ENCODE measurements at regions not wholly inside any gene's neighbourhood (a gene's known extent, or its start where the extent isn't known, plus 50 kb on each side); places are given as distances from the start of the nearest gene placed in this dataset.

DNA sequence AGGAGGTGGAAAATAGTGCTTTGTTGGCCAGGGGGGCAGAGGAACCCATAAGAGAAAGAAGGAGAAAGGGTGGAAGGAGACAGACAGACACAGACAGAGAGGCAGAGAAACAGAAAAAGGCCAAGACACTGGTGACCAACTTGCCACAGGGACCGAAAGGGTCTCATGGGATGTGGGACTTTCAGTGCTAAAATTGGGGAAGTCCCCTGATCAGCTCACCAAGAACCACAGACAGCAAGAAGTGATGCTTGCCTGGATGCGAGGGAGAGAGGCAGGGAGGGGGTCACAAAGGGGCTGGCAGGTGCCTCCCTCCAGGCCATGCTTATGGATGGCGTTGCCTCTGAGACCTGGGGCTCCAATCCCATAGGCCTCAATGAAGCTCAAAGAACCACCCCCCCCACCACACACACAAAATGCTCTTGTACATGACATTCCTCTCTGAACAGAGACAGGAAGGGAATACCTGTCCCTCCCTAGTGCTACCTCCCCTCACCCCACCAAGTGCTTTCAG lies 413.4 kb downstream of the MN1 start:
- H3K36me3 ChIP-seq (ENCODE audit: control insufficient read depth in 2 of 2, insufficient read depth in 2 of 2, low read length in 2 of 2): no peaks in the 10 kb centered on the region
- no peaks in the 10 kb centered on the region for H3K4me1 ChIP-seq (ENCODE audit: control insufficient read depth, insufficient read depth, low read length)
- H3K9me3 ChIP-seq (ENCODE audit: control insufficient read depth in 2 of 2, low read length in 2 of 2): no peaks in the 10 kb centered on the region
- no peak overlapping the region for H3K4me3 ChIP-seq (ENCODE audit: low read length in 2 of 2)
- no peak overlapping the region for H3K27ac ChIP-seq (ENCODE audit: low read length)
- H3K9ac ChIP-seq (ENCODE audit: low read length in 2 of 2): no peak overlapping the region
- H3K27me3 ChIP-seq (ENCODE audit: control insufficient read depth in 1 of 2, insufficient read depth in 2 of 2, low read length in 2 of 2): peaks cover 0 to 5% of the 10 kb centered on the region in 2 donors

DNA sequence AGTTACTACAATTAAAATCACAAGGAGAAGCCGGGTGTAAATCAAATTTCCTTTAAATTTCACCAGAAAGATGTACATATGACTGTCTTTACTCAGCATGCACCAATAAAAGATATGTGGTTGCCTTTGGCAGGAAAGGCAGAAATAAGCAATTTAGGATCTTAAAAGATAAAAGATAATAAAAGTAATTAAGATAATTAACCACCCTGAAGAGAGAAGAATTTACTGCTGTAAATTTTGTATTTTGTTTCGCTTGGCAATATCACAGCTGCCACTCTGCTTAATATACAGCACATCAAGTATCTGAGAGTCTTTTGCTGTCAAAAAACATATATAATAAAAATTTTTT lies 411.9 kb downstream of the MN1 start:
- Histone ChIP-seq H3K27ac (ENCODE audit: low read length) (no peak overlapping the region), H3K27me3 (ENCODE audit: control insufficient read depth in 1 of 2, insufficient read depth in 2 of 2, low read length in 2 of 2) (peaks cover 0 to 5% of the 10 kb centered on the region in 2 donors), H3K4me3 (ENCODE audit: low read length in 2 of 2) (no peak overlapping the region), H3K36me3 (ENCODE audit: control insufficient read depth in 2 of 2, insufficient read depth in 2 of 2, low read length in 2 of 2) (no peaks in the 10 kb centered on the region), H3K9ac (ENCODE audit: low read length in 2 of 2) (no peak overlapping the region), H3K9me3 (ENCODE audit: control insufficient read depth in 2 of 2, low read length in 2 of 2) (no peaks in the 10 kb centered on the region), H3K4me1 (ENCODE audit: control insufficient read depth, insufficient read depth, low read length) (no peaks in the 10 kb centered on the region)

DNA sequence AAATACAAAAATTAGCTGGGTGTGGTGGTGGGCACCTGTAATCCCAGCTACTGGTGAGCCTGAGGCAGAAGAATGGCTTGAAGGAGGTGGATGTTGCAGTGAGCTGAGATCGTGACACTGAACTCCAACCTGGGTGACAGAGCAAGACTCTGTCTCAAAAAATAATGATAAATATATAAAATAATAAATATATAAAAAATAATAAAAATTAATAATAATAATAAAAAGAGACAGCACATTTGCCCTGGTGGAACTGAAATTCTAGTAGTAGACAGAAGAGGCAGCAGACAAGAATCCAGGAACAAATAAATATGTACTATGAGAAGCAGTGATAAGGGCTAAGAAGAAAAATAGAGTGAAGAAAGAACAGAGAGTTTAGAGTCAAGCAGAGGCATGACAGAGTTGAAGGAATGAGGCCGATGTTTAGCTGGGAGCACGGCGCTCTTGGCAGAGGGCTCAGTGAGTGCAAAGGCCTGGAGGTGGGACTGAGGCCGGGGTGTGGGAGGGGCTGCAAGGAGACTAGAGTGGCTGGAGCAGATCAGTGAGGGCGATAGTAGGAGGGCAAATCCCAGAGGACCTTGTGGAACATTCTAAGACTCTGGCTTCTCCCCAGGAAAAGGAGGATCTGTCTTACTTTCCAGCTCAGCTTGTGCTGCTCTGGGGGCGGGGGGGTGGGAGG lies 410.3 kb downstream of the MN1 start:
- Histone ChIP-seq H3K27me3 (ENCODE audit: control insufficient read depth in 1 of 2, insufficient read depth in 2 of 2, low read length in 2 of 2) (no peaks in the 10 kb centered on the region), H3K9ac (ENCODE audit: low read length in 2 of 2) (no peak overlapping the region), H3K36me3 (ENCODE audit: control insufficient read depth in 2 of 2, insufficient read depth in 2 of 2, low read length in 2 of 2) (no peaks in the 10 kb centered on the region), H3K9me3 (ENCODE audit: control insufficient read depth in 2 of 2, low read length in 2 of 2) (no peaks in the 10 kb centered on the region), H3K4me3 (ENCODE audit: low read length in 2 of 2) (no peak overlapping the region), H3K4me1 (ENCODE audit: control insufficient read depth, insufficient read depth, low read length) (no peaks in the 10 kb centered on the region), H3K27ac (ENCODE audit: low read length) (no peak overlapping the region)

DNA sequence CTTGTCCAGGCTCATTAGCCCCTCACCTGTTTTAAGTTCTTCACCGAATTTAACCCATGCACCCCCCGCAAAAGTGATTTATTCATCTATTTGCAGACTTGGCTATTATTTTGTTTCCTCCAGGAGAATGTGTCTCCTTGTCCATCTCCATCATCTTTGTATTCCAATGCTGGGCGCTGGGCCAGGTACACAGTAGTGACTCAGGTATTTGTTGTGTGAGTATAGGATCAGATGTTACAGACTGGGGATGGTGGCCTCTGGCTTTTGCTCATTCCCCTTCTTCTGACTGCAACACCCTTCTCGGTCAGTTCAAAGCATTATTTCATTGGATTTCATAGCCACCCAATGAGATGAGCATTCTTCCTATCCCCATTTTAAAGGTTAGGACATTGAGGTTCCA lies 408.2 kb downstream of the MN1 start:
- no peaks in the 10 kb centered on the region for H3K36me3 ChIP-seq (ENCODE audit: control insufficient read depth in 2 of 2, insufficient read depth in 2 of 2, low read length in 2 of 2)
- no peaks in the 10 kb centered on the region for H3K9me3 ChIP-seq (ENCODE audit: control insufficient read depth in 2 of 2, low read length in 2 of 2)
- H3K27me3 ChIP-seq (ENCODE audit: control insufficient read depth in 1 of 2, insufficient read depth in 2 of 2, low read length in 2 of 2): no peaks in the 10 kb centered on the region
- no peak overlapping the region for H3K4me3 ChIP-seq (ENCODE audit: low read length in 2 of 2)
- no peak overlapping the region for H3K9ac ChIP-seq (ENCODE audit: low read length in 2 of 2)
- H3K4me1 ChIP-seq (ENCODE audit: control insufficient read depth, insufficient read depth, low read length): no peaks in the 10 kb centered on the region
- no peak overlapping the region for H3K27ac ChIP-seq (ENCODE audit: low read length)

- Histone ChIP-seq H3K4me3 (ENCODE audit: low read length in 2 of 2) (no peak overlapping the region), H3K9ac (ENCODE audit: low read length in 2 of 2) (no peak overlapping the region), H3K27me3 (ENCODE audit: control insufficient read depth in 1 of 2, insufficient read depth in 2 of 2, low read length in 2 of 2) (peaks cover 0 to 3% of the 10 kb centered on the region in 2 donors), H3K36me3 (ENCODE audit: control insufficient read depth in 2 of 2, insufficient read depth in 2 of 2, low read length in 2 of 2) (no peaks in the 10 kb centered on the region), H3K27ac (ENCODE audit: low read length) (no peak overlapping the region), H3K4me1 (ENCODE audit: control insufficient read depth, insufficient read depth, low read length) (peaks cover 4% of the 10 kb centered on the region), H3K9me3 (ENCODE audit: control insufficient read depth in 2 of 2, low read length in 2 of 2) (no peaks in the 10 kb centered on the region)
Measured at GRCh38 chr22:27394806-27395404, 406.7 kb downstream of the MN1 start.

DNA sequence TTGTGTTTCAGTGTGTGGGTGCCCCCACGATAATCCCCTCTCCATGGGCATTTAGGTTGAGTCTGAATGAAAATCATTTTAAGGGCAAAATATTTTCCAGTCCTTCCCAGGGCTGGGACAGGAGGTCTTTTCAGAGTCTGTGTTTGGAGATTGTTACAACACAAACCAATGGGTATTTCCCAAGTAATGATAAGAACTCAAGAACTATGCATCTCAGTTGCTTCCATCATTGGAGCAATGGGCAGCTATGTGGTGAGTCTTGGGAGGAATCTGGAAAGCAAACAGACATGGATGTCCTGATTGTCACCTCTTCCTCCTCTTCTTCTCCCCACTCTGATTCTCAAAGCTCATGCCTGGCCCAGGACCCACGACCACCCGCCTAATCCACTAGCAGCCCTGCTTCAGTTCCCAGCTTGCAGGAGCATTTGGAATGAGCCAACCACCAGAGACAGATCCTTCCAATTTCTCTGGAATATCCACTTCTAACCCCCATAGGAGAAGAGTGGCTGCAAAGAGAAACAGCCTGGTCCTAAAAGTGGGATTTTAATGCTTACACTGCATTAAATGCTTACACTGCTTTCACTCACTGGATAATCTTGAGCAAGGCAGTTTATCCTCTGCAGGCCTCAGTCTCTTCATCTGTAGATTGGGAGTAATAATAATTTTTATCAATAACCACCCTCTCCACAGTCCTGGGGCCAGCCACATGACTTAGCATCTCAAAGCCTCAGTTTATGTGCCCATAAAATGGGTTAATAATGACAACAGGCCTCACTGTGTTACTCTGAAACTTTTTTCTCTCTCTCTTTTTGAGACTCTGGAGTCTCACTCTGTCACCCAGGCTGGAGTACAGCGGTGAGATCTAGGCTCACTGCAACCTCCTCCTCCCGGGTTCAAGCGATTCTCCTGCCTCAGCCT lies 404.3 kb downstream of the MN1 start:
- H3K27ac ChIP-seq (ENCODE audit: low read length): no peak overlapping the region
- H3K36me3 ChIP-seq (ENCODE audit: control insufficient read depth in 2 of 2, insufficient read depth in 2 of 2, low read length in 2 of 2): no peaks in the 10 kb centered on the region
- H3K4me3 ChIP-seq (ENCODE audit: low read length in 2 of 2): no peak overlapping the region
- no peaks in the 10 kb centered on the region for H3K9me3 ChIP-seq (ENCODE audit: control insufficient read depth in 2 of 2, low read length in 2 of 2)
- peaks cover 3 to 5% of the 10 kb centered on the region in 2 donors for H3K27me3 ChIP-seq (ENCODE audit: control insufficient read depth in 1 of 2, insufficient read depth in 2 of 2, low read length in 2 of 2)
- no peak overlapping the region for H3K9ac ChIP-seq (ENCODE audit: low read length in 2 of 2)
- H3K4me1 ChIP-seq (ENCODE audit: control insufficient read depth, insufficient read depth, low read length): peaks cover 4% of the 10 kb centered on the region

- H3K36me3 ChIP-seq (ENCODE audit: control insufficient read depth in 2 of 2, insufficient read depth in 2 of 2, low read length in 2 of 2): no peaks in the 10 kb centered on the region
- peaks cover 3 to 6% of the 10 kb centered on the region in 2 donors for H3K27me3 ChIP-seq (ENCODE audit: control insufficient read depth in 1 of 2, insufficient read depth in 2 of 2, low read length in 2 of 2)
- peaks cover 4% of the 10 kb centered on the region for H3K4me1 ChIP-seq (ENCODE audit: control insufficient read depth, insufficient read depth, low read length)
- H3K27ac ChIP-seq (ENCODE audit: low read length): no peak overlapping the region
- no peak overlapping the region for H3K9ac ChIP-seq (ENCODE audit: low read length in 2 of 2)
- no peak overlapping the region for H3K4me3 ChIP-seq (ENCODE audit: low read length in 2 of 2)
- peaks cover 0 to 2% of the 10 kb centered on the region in 2 donors for H3K9me3 ChIP-seq (ENCODE audit: control insufficient read depth in 2 of 2, low read length in 2 of 2)
Measured at GRCh38 chr22:27397954-27398342, 403.6 kb downstream of the MN1 start.

DNA sequence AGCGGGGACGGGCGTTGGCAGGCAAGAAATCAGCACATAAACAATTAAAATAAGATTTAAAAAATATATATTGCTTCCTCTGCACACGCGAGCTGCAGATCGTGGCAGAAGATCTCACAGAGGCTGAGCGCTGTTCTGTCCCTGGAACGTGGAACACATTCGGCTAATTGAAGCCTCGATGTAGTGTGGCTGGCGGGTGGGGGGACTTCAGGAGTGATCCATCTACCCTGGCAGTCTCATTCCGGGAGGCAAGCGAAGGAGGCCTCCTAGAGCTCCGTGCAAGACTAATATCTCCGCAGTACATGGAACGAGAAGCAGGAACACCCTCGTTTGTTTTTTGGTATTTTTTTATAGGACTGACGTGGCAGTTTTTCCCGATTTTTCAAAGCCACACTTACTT lies 402.4 kb downstream of the MN1 start:
- Histone ChIP-seq H3K27ac (ENCODE audit: low read length) (no peak overlapping the region), H3K27me3 (ENCODE audit: control insufficient read depth in 1 of 2, insufficient read depth in 2 of 2, low read length in 2 of 2) (peaks cover 3 to 6% of the 10 kb centered on the region in 2 donors), H3K36me3 (ENCODE audit: control insufficient read depth in 2 of 2, insufficient read depth in 2 of 2, low read length in 2 of 2) (no peaks in the 10 kb centered on the region), H3K9ac (ENCODE audit: low read length in 2 of 2) (no peak overlapping the region), H3K4me1 (ENCODE audit: control insufficient read depth, insufficient read depth, low read length) (peaks cover 4% of the 10 kb centered on the region), H3K9me3 (ENCODE audit: control insufficient read depth in 2 of 2, low read length in 2 of 2) (peaks cover 0 to 4% of the 10 kb centered on the region in 2 donors), H3K4me3 (ENCODE audit: low read length in 2 of 2) (no peak overlapping the region)

- no peak overlapping the region for H3K4me3 ChIP-seq (ENCODE audit: low read length in 2 of 2)
- H3K36me3 ChIP-seq (ENCODE audit: control insufficient read depth in 2 of 2, insufficient read depth in 2 of 2, low read length in 2 of 2): no peaks in the 10 kb centered on the region
- peaks cover 0 to 4% of the 10 kb centered on the region in 2 donors for H3K9me3 ChIP-seq (ENCODE audit: control insufficient read depth in 2 of 2, low read length in 2 of 2)
- no peak overlapping the region for H3K9ac ChIP-seq (ENCODE audit: low read length in 2 of 2)
- H3K4me1 ChIP-seq (ENCODE audit: control insufficient read depth, insufficient read depth, low read length): peaks cover 4% of the 10 kb centered on the region
- no peak overlapping the region for H3K27ac ChIP-seq (ENCODE audit: low read length)
- H3K27me3 ChIP-seq (ENCODE audit: control insufficient read depth in 1 of 2, insufficient read depth in 2 of 2, low read length in 2 of 2): peaks cover 3 to 6% of the 10 kb centered on the region in 2 donors
Measured at GRCh38 chr22:27400811-27401210, 400.7 kb downstream of the MN1 start.

DNA sequence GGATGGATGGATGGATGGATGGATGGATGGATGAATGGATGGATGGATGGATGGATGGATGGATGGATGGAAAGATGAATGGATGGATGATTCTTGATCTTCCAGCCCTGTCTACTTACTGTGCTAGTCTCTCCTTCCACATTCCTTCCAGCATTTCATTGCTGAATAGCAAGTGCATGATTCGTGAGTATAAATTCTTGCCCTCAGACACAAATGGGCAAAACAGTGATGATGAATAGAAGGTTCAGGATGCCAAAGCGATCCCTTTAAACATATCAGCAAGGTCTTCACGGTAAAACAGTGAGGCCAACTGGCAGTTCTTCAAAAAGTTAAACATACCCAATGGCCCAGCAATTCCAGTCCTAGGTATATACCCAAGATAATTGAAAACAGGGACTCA lies 400.2 kb downstream of the MN1 start:
- Histone ChIP-seq H3K36me3 (ENCODE audit: control insufficient read depth in 2 of 2, insufficient read depth in 2 of 2, low read length in 2 of 2) (no peaks in the 10 kb centered on the region), H3K4me3 (ENCODE audit: low read length in 2 of 2) (no peak overlapping the region), H3K4me1 (ENCODE audit: control insufficient read depth, insufficient read depth, low read length) (peaks cover 4% of the 10 kb centered on the region), H3K27me3 (ENCODE audit: control insufficient read depth in 1 of 2, insufficient read depth in 2 of 2, low read length in 2 of 2) (peaks cover 3 to 7% of the 10 kb centered on the region in 2 donors), H3K27ac (ENCODE audit: low read length) (no peak overlapping the region), H3K9ac (ENCODE audit: low read length in 2 of 2) (no peak overlapping the region), H3K9me3 (ENCODE audit: control insufficient read depth in 2 of 2, low read length in 2 of 2) (peaks cover 0 to 4% of the 10 kb centered on the region in 2 donors)

Data from stomach smooth muscle (tissue), 2 donors.